Stimulated activated CD4-positive, alpha-beta T cell treated with anti-CD3 and anti-CD28 coated beads, Interleukin-2, amount 100 ng/mL, for 24 hours (primary cell): ENCODE measurements at regions not wholly inside any gene's neighbourhood (a gene's known extent, or its start where the extent isn't known, plus 50 kb on each side); places are given as distances from the start of the nearest gene placed in this dataset.
"Not testable (repeated sequence)": the region's sequence is repeated elsewhere in the genome, so short reads cannot be mapped to it uniquely, and the experiment has no call there.

Experiments
- DNase-seq, 2 donors: peaks; one replicate each; pipeline ENCODE4 v3.0.0-alpha.2; 2020

DNA sequence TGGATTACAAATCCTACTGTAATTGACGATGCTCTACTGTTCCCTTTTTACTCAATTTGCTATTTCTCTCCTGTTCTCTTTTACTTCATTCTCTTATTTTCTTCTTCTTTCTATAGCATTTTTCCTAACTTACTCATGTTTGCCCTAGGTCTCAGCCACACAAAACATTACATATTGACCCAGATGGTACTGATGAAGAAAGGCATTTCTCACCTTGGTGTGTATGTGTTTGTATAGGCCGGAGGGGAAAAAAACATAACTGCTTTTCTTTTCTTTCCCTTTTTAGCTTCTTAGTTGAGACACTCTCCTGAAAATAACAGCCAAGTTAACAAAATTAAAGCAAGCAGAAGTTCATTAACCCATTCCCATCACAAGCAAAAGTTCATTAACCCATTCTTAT lies 1019.8 kb upstream of the CDH18 start:
- no peak for DNase-seq

DNA sequence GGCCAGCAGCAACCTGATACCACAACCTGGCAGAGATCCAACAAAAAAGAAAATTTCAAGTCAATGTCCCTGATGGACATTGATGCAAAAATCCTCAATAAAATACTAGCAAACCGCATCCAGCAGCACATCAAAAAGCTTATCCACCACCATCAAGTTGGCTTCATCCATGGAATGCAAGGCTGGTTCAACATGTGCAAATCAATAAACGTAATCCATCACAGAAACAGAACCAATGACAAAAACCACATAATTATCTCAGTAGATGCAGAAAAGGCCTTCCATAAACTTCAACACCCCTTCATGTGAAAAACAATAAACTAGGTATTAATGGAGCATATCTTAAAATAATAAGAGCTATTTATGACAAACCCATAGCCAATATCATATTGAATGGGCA lies 1000.9 kb upstream of the CDH18 start:
- DNase-seq: not testable (repeated sequence)

GRCh38 chr5:20985754-20986153 lies 997.8 kb upstream of the CDH18 start:
- DNase-seq: no peak

GRCh38 chr5:20974426-20974825 lies 986.4 kb upstream of the CDH18 start:
- DNase-seq: no peak

GRCh38 chr5:20972419-20972925 lies 984.5 kb upstream of the CDH18 start:
- DNase-seq: no peak

- DNase-seq: no peak
These were observed 971.3 kb upstream of the CDH18 start for GRCh38 chr5:20959347-20959746.

DNA sequence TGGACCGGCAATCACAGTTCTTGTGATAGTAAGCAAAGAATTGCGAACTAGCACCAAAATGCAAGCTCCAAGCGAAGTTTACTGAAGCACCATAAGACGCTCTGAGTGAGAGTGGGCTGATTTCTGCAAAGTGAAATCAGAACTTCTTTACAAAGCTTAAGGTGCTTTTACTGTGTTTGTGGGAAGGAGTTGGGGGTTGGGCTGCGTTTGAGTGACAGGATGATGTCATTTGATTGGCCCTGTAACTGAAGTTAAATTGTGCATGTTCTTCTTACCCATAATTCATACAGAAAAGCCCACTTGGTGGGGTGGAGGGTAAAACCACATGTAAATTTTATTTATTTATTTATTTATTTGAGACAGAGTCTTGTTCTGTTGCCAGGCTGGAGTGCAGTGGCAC lies 970.6 kb upstream of the CDH18 start:
- DNase-seq: no peak

GRCh38 chr5:20956134-20956533 lies 968.1 kb upstream of the CDH18 start:
- DNase-seq: no peak

- DNase-seq: no peak
These were observed 961.6 kb upstream of the CDH18 start for GRCh38 chr5:20949636-20950035.

DNA sequence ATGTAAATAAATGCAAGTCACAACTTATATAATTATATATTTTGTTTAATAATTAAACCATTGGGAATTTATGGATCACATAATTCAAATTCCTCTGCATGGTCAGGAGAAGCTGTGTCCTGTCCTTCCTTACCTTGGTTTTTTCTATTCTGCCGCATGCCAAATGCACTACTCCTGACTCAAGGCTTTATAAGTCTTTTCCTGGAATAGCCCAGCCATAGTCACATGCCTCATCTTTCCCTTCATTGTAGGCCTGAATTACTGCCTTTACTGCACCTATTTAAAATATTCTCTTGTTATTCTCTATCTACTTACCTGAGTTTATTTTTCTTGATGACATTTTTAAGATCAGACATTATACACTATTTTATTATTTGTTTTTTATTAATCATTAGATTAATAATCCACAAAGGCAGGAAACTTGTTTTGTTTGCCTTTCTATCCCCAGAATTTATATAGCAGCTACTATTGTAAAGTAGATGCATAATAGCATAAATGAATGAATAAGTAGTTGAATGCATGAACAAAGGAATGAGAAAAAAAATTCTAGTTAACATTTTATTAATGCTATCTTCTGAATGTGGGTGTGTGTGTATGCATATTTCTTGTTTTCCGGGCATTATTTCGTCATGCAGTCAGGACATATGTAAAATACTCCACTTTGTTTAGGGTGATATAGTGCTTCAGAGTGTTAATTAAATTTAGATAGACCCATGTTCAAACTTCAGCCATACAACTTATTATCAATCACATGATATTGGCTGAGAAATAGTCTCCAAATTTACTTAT lies 955.4 kb upstream of the CDH18 start:
- not testable (repeated sequence) for DNase-seq

DNA sequence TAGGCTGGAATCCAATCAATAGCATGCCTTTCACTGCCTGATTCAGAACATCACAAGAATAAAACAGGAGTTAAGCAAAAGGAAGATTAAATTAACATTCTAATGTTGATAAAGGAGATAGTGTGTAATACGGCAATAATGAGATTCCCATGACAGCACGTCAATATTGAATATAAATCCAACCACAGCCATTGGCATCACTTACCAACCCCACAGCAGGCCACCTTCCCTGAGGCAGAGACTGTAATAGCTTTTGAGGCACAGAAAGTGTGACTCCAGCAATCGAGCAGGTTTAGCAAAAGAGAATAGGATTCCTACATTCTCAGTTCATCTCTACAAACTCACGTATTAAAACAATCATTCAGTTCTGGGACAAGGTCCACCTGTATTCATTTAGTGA lies 954.6 kb upstream of the CDH18 start:
- not testable (repeated sequence) for DNase-seq

- not testable (repeated sequence) for DNase-seq
These were observed 952.8 kb upstream of the CDH18 start for GRCh38 chr5:20940786-20941185.

DNA sequence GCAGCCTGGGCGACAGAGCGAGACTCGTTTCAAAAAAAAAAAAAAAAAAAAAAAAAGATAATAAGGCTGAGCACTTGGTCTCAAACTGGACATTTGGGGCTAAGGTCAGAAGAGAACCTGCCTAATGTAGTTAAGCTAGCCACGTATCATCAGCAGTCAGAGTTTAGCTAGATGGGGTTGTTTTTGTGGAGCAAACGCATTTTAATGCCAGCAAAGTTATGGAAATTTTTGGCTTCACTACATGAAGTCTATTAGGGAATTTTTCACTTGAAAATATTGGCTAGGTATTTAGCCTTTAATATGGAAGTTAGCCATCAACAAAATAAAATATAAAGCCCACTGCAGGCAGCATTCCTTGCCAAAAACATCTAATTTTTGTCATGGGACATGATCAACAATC lies 902.9 kb upstream of the CDH18 start:
- DNase-seq: not testable (repeated sequence)

DNA sequence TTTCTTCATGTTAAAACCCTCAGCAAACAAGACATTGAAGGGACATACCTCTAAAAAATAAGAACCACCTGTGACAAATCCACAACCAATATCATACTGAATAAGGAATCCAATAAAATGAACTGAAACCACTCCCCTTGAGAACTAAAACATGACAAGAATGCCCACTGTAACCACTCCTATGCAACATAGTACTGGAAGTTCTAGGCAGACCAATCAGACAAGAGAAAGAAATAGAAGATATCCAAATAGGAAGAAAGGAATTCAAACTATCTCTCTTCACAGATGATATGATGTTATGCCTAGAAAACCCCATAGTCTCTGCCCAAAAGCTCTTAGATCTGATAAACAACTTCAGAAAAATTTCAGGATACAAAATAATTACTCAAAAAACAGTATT lies 887.7 kb upstream of the CDH18 start:
- not testable (repeated sequence) for DNase-seq

DNA sequence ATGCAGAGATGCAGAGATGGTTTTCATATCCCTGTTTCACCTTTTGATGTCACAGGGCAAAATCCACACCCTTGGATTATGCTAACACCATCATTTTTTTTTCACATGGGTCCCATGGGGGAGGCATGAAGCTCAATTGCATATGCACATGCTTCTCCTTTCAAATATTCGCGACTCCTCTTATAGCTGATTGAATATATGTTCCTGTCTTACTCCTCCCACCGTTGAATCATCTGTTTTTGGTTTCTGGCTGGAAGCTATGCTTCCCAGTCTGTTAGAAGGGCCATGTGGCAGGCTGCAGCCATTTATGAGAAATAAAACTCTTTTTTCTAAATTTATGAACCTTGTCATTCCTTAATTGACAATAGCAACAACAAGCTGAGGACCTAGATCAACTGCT lies 877.9 kb upstream of the CDH18 start:
- DNase-seq: not testable (repeated sequence)

GRCh38 chr5:20833081-20833627 lies 845.2 kb upstream of the CDH18 start:
- DNase-seq: no peak

- no peak for DNase-seq
These were observed 844.4 kb upstream of the CDH18 start for GRCh38 chr5:20832204-20833080.

- not testable (repeated sequence) for DNase-seq
These were observed 838.0 kb upstream of the CDH18 start for GRCh38 chr5:20825951-20826350.

DNA sequence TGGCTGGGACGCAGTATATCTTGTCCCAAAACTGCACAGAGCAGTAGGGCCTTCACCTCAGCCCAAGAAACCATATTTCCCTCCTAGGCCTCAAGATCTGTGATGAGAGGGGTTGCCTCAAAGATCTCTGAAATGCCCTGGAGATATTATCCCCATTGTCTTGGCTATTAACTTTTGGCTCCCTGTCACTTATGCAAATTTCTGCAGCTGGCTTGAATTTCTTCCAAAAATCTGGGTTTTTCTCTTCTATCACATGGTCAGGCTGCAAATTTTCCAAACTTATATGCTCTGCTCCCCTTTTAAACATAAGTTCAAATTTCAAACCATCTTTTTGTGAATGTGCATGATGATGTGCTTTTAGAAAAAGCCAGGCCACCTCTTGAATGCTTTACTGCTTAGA lies 809.2 kb upstream of the CDH18 start:
- not testable (repeated sequence) for DNase-seq

GRCh38 chr5:20784755-20785154 lies 796.8 kb upstream of the CDH18 start:
- not testable (repeated sequence) for DNase-seq

- not testable (repeated sequence) for DNase-seq
These were observed 795.5 kb upstream of the CDH18 start for GRCh38 chr5:20783484-20783883.

DNA sequence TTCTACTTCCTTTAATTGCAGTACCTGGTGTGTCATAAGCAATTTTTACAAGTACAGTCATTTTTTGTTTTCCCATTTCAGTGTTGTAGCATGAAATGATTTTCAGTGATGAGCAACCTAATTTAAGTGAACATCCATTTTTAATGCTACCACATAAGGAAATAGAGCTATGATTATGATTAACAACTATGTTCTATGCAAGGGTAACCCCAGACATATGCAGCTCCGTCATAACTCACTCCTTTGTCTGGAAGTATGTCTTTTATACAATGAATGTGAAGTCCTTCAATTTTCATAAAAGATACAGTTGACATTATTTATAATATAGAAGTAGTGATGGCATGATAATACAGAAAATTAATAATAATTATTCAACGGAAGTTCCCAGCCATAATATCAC lies 783.3 kb upstream of the CDH18 start:
- DNase-seq: not testable (repeated sequence)

GRCh38 chr5:20765074-20765473 lies 777.1 kb upstream of the CDH18 start:
- DNase-seq: not testable (repeated sequence)
